Head of caudate nucleus (tissue), 42 donors: ENCODE measurements at regions not wholly inside any gene's neighbourhood (a gene's known extent, or its start where the extent isn't known, plus 50 kb on each side); places are given as distances from the start of the nearest gene placed in this dataset.
"Not testable (repeated sequence)": the region's sequence is repeated elsewhere in the genome, so short reads cannot be mapped to it uniquely, and the experiment has no call there.

Experiments used
- DNase-seq, 42 donors: peaks; one replicate each; pipeline versions ENCODE4 v3.0.0 to v3.0.0-alpha.2; 2020 to 2021; ENCODE audit warnings: mixed read lengths in 7 of 42
- intact Hi-C: fragments of 100-400 bp; cut with DNase I; formaldehyde crosslinking; loops from one replicate; pipeline ENCODE4 v1.15.0; 2022

DNA sequence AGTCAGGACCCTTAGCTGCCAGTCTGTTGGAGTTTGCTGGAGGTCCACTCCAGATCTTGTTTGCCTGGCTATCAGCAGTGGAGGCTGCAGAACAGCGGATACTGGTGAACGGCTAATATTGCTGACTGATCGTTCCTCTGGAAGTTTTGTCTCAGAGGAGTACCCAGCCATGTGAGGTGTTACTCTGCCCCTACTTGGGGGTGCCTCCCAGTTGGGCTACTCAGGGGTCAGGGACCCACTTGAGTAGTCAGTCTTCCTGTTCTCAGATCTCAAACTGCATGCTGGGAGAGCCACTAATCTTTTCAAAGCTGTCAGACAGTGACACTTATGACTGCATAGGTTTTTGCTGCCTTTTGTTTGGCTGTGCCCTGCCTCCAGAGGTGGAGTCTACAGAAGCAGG lies 160.5 kb downstream of the OR4A47 start:
- DNase-seq, intact Hi-C loops: not testable (repeated sequence)

DNA sequence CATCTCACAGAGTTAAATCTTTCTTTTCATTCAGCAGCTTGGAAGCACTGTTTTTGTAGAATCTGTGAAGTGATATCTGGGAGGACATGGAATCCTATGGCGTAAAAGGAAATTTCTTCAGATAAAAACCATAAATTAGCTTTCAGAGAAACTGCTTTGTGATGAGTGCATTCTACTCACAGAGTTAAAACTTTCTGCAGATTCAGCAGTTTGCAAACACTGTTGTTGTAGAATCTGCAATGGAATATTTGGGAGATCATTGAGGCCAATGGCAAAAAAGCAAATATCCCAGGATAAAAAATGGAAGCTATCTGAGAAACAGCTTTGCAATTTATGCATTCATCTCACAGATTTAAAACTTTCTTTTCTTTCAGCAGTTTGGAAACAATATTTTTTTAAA lies 180.6 kb downstream of the OR4A47 start:
- no peak for DNase-seq
- intact Hi-C loops, result no loop called here

DNA sequence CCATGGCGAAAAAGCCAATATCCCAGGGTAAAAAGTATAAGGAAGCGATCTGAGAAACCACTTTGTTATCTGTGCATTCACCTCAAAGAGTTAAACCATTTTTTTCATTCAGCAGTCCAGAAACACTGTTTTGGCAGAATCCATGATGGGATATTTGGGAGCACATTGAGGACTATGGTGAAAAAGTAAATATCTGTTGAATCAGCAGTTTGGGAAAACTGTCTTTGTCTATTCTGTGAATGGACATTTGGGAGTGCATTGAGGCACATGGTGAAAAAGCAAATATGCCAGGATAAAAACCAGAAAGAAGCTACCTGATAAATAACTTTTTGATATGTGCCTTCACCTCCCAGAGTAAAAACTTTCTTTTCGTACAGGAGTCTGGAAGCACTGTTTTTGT lies 187.4 kb downstream of the OR4A47 start:
- DNase-seq, result no peak
- intact Hi-C loops, result no loop called here

GRCh38 chr11:48683226-48683720 lies 194.7 kb downstream of the OR4A47 start:
- intact Hi-C loops, result no loop called here
- DNase-seq, result peak in 1 of 42 donors; percentile 12

- intact Hi-C loops, DNase-seq: not testable (repeated sequence)
Observed at GRCh38 chr11:48729503-48729902, 240.9 kb downstream of the OR4A47 start.

GRCh38 chr11:48750081-48750480 lies 233.6 kb downstream of the TRIM51G start:
- DNase-seq, intact Hi-C loops: not testable (repeated sequence)
